Nephron (organoid): ENCODE measurements at regions not wholly inside any gene's neighbourhood (a gene's known extent, or its start where the extent isn't known, plus 50 kb on each side); places are given as distances from the start of the nearest gene placed in this dataset.

ENCODE experiments used
- H3K27ac Mint-ChIP-seq, 3 experiments: 2 replicates each; pipeline ENCODE4 v1.8.0; 2020; ENCODE audit warnings: mixed read lengths in 3 of 3, mild to moderate bottlenecking in 2 of 3, moderate library complexity in 1 of 3
- H3K27me3 Mint-ChIP-seq: 2 replicates; pipeline ENCODE4 v1.8.0; 2021; ENCODE audit warnings: low read depth, mild to moderate bottlenecking, moderate library complexity, mixed read lengths
- H3K36me3 Mint-ChIP-seq: 2 replicates; pipeline ENCODE4 v1.8.0; 2020; ENCODE audit warnings: low read depth, mixed read lengths
- H3K4me1 Mint-ChIP-seq: 2 replicates; pipeline ENCODE4 v1.8.0; 2020; ENCODE audit warnings: mixed read lengths
- H3K4me3 Mint-ChIP-seq, 3 experiments: 2 replicates each; pipeline ENCODE4 v1.8.0; 2020; ENCODE audit warnings: mild to moderate bottlenecking in 3 of 3, mixed read lengths in 3 of 3, moderate library complexity in 2 of 3
- H3K9me3 Mint-ChIP-seq: 2 replicates; pipeline ENCODE4 v1.8.0; 2020; ENCODE audit warnings: mixed read lengths
- CTCF ChIP-seq, 3 experiments: fragments of 200-600 bp; sonication (generic); IDR thresholded peaks; one replicate each; pipeline ENCODE4 v1.5.0; 2021; ENCODE audit warnings: antibody characterized with exemption in 3 of 3; ENCODE audit not compliant: unreplicated experiment in 3 of 3

GRCh38 chr20:52893498-52893897 lies 78.7 kb upstream of the TSHZ2 start:
- Mint-ChIP-seq H3K4me3 (no peak overlapping the region), H3K4me1 (no peaks in the 10 kb centered on the region), H3K27ac (no peak overlapping the region), H3K27me3 (peaks cover 5% of the 10 kb centered on the region), H3K36me3 (no peaks in the 10 kb centered on the region), H3K9me3 (no peaks in the 10 kb centered on the region)
- no peak for TF ChIP-seq CTCF (IDR thresholded peaks at IDR 0.05; ENCODE audit: unreplicated experiment in 3 of 3)

GRCh38 chr20:52892023-52892422 lies 80.1 kb upstream of the TSHZ2 start:
- Mint-ChIP-seq H3K4me1 (no peaks in the 10 kb centered on the region), H3K36me3 (no peaks in the 10 kb centered on the region), H3K9me3 (no peaks in the 10 kb centered on the region), H3K27me3 (peaks cover 5% of the 10 kb centered on the region), H3K4me3 (no peak overlapping the region), H3K27ac (no peak overlapping the region)
- no peak for TF ChIP-seq CTCF (IDR thresholded peaks at IDR 0.05; ENCODE audit: unreplicated experiment in 3 of 3)

GRCh38 chr20:52890130-52890529 lies 82.0 kb upstream of the TSHZ2 start:
- Mint-ChIP-seq H3K27ac (no peak overlapping the region), H3K4me1 (no peaks in the 10 kb centered on the region), H3K9me3 (peaks cover 2% of the 10 kb centered on the region), H3K4me3 (no peak overlapping the region), H3K27me3 (peaks cover 5% of the 10 kb centered on the region), H3K36me3 (no peaks in the 10 kb centered on the region)
- TF ChIP-seq CTCF (IDR thresholded peaks at IDR 0.05; ENCODE audit: unreplicated experiment in 3 of 3): no peak

- H3K4me1 Mint-ChIP-seq: no peaks in the 10 kb centered on the region
- no peak overlapping the region for H3K4me3 Mint-ChIP-seq
- TF ChIP-seq CTCF (IDR thresholded peaks at IDR 0.05; ENCODE audit: unreplicated experiment in 3 of 3): no peak
- peaks cover 5% of the 10 kb centered on the region for H3K27me3 Mint-ChIP-seq
- peaks cover 3% of the 10 kb centered on the region for H3K9me3 Mint-ChIP-seq
- H3K27ac Mint-ChIP-seq: no peak overlapping the region
- no peaks in the 10 kb centered on the region for H3K36me3 Mint-ChIP-seq
These were observed 82.9 kb upstream of the TSHZ2 start for GRCh38 chr20:52889225-52889624.

- Mint-ChIP-seq H3K4me3 (no peak overlapping the region), H3K4me1 (no peaks in the 10 kb centered on the region), H3K9me3 (peaks cover 8% of the 10 kb centered on the region), H3K27ac (no peak overlapping the region), H3K27me3 (peaks cover 5% of the 10 kb centered on the region), H3K36me3 (no peaks in the 10 kb centered on the region)
- TF ChIP-seq CTCF (IDR thresholded peaks at IDR 0.05; ENCODE audit: unreplicated experiment in 3 of 3): no peak
These were observed 84.1 kb upstream of the TSHZ2 start for GRCh38 chr20:52888096-52888495.

- Mint-ChIP-seq H3K27me3 (no peaks in the 10 kb centered on the region), H3K4me3 (no peak overlapping the region), H3K36me3 (no peaks in the 10 kb centered on the region), H3K27ac (no peak overlapping the region), H3K4me1 (no peaks in the 10 kb centered on the region), H3K9me3 (peaks cover 10% of the 10 kb centered on the region)
- TF ChIP-seq CTCF (IDR thresholded peaks at IDR 0.05; ENCODE audit: unreplicated experiment in 3 of 3): no peak
These were observed 91.2 kb upstream of the TSHZ2 start for GRCh38 chr20:52880997-52881396.
